Neural cell (in vitro differentiated cells): ENCODE measurements at regions not wholly inside any gene's neighbourhood (a gene's known extent, or its start where the extent isn't known, plus 50 kb on each side); places are given as distances from the start of the nearest gene placed in this dataset.

Experiments
- H2AFZ ChIP-seq: fragments of 200-600, 300-800 bp; sonication (generic), shearing (Covaris generic); 2 replicates; pipeline ENCODE4 v1.6.0; 2014; ENCODE audit warnings: low read depth, mild to moderate bottlenecking, antibody characterized with exemption, low read length, moderate library complexity
- H3F3A ChIP-seq: fragments of 200-600 bp; shearing (Covaris generic); 2 replicates; pipeline ENCODE4 v1.6.1; 2016; ENCODE audit warnings: mild to moderate bottlenecking, moderate library complexity, mixed read lengths, antibody characterized with exemption, low read length; ENCODE audit not compliant: insufficient read depth, poor library complexity, severe bottlenecking
- H3K27ac ChIP-seq: fragments of 200-600, 300-800 bp; sonication (generic), shearing (Covaris generic); 2 replicates; pipeline ENCODE4 v1.5.1; 2014; ENCODE audit warnings: mild to moderate bottlenecking, low read length, moderate library complexity
- H3K27me3 ChIP-seq: fragments of 300-800, 200-600 bp; sonication (generic), shearing (Covaris generic); 2 replicates; pipeline ENCODE4 v1.6.0; 2014; ENCODE audit warnings: mild to moderate bottlenecking, low read depth, low read length, moderate library complexity; ENCODE audit not compliant: insufficient read depth
- H3K36me3 ChIP-seq: fragments of 300-800, 200-600 bp; sonication (generic), shearing (Covaris generic); 2 replicates; pipeline ENCODE4 v1.5.1; 2014; ENCODE audit warnings: mild to moderate bottlenecking, antibody characterized with exemption, low read length, moderate library complexity; ENCODE audit not compliant: insufficient read depth
- H3K4me2 ChIP-seq: fragments of 300-800, 200-600 bp; sonication (generic), shearing (Covaris generic); 2 replicates; pipeline ENCODE4 v1.6.0; 2014; ENCODE audit warnings: mild to moderate bottlenecking, low read length
- H3K4me3 ChIP-seq: fragments of 300-800, 200-600 bp; sonication (generic), shearing (Covaris generic); 2 replicates; pipeline ENCODE4 v1.5.1; 2014; ENCODE audit warnings: mild to moderate bottlenecking, low read length, moderate library complexity
- H3K79me2 ChIP-seq: fragments of 200-600 bp; shearing (Covaris generic); replicated peaks from 2 replicates; pipeline ENCODE4 v1.6.0; 2014; ENCODE audit warnings: mild to moderate bottlenecking, low read length, moderate library complexity; ENCODE audit not compliant: insufficient read depth
- H3K9ac ChIP-seq: fragments of 300-800, 200-600 bp; sonication (generic), shearing (Covaris generic); 2 replicates; pipeline ENCODE4 v1.6.1; 2016; ENCODE audit warnings: mild to moderate bottlenecking, low read length, mixed read lengths
- H3K9me2 ChIP-seq: fragments of 200-600 bp; shearing (Covaris generic); 2 replicates; pipeline ENCODE4 v1.6.1; 2016; ENCODE audit warnings: mild to moderate bottlenecking, low read length, mixed read lengths; ENCODE audit not compliant: insufficient read depth
- H3K9me3 ChIP-seq: fragments of 200-600, 300-800 bp; sonication (generic), shearing (Covaris generic); 2 replicates; pipeline ENCODE4 v1.6.1; 2016; ENCODE audit warnings: mild to moderate bottlenecking, mixed run types, low read length, moderate library complexity, mixed read lengths
- H4K20me1 ChIP-seq: fragments of 200-600 bp; shearing (Covaris generic); 2 replicates; pipeline ENCODE4 v1.6.1; 2016; ENCODE audit warnings: mild to moderate bottlenecking, mixed run types; ENCODE audit not compliant: insufficient read depth
- EP300 ChIP-seq: fragments of 450-650 bp; conservative IDR thresholded peaks from 2 replicates; pipeline ENCODE4 v1.6.1; 2014; ENCODE audit warnings: antibody characterized with exemption, mild to moderate bottlenecking, moderate library complexity; ENCODE audit not compliant: poor library complexity, severe bottlenecking
- EZH2 ChIP-seq: fragments of 200-600, 300-800 bp; shearing (Covaris generic), sonication (generic); IDR thresholded peaks from 2 replicates; pipeline ENCODE4 v1.6.1; 2014; ENCODE audit warnings: antibody characterized with exemption, low read length, borderline replicate concordance, mild to moderate bottlenecking; ENCODE audit not compliant: insufficient read depth, poor library complexity, severe bottlenecking
- MXI1 ChIP-seq: fragments of 450-650 bp; conservative IDR thresholded peaks from 2 replicates; pipeline ENCODE4 v1.6.1; 2014; ENCODE audit warnings: antibody characterized with exemption, mild to moderate bottlenecking; ENCODE audit not compliant: poor library complexity, severe bottlenecking
- POLR2AphosphoS5 ChIP-seq: IDR thresholded peaks from 2 replicates; pipeline ENCODE4 v1.6.1; 2012
- RAD21 ChIP-seq: fragments of 450-650 bp; conservative IDR thresholded peaks from 2 replicates; pipeline ENCODE4 v1.6.1; 2014; ENCODE audit warnings: antibody characterized with exemption, mild to moderate bottlenecking, moderate library complexity
- SMC3 ChIP-seq: fragments of 450-650 bp; conservative IDR thresholded peaks from 2 replicates; pipeline ENCODE4 v1.6.1; 2014; ENCODE audit warnings: antibody characterized with exemption, mild to moderate bottlenecking, moderate library complexity; ENCODE audit not compliant: poor library complexity
- TAF1 ChIP-seq: IDR thresholded peaks from 2 replicates; pipeline ENCODE4 v1.6.1; 2012; ENCODE audit warnings: low read depth
- TF ChIP-seq, protein P1 (sequence below): IDR thresholded peaks from 2 replicates; pipeline ENCODE4 v1.6.1; 2012; ENCODE audit warnings: borderline replicate concordance
- TF ChIP-seq, protein P2 (sequence below): fragments of 450-650 bp; IDR thresholded peaks from 2 replicates; pipeline ENCODE4 v1.5.1; 2014; ENCODE audit warnings: antibody characterized with exemption, mild to moderate bottlenecking, moderate library complexity; ENCODE audit not compliant: poor library complexity, severe bottlenecking

DNA sequence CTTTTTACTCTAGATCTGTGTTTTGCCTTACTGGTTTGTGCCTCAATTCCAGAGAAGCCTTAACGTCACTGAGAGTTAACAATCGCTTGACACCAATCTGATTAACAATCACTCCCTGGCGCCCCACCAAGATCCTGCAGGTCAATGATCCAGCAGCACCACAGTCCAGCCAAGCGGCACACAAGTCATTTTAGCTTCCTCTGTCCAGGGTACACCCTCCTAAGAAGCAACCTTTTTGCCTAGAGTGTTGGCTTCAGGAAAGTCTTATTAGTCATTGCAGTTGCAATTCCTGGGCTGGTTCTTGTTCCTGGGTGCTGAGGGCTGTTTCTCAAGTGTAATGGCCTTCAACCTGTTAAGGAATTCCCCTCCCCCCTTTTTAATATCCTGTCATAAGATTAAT, 323.0 kb upstream of the USP25 start:
- no peak overlapping the region for H2AFZ ChIP-seq
- H3K4me3 ChIP-seq: no peak overlapping the region
- no peaks in the 10 kb centered on the region for H3K27me3 ChIP-seq
- no peak overlapping the region for H3K4me2 ChIP-seq
- H3K9ac ChIP-seq: no peak overlapping the region
- H3K36me3 ChIP-seq: no peaks in the 10 kb centered on the region
- no peaks in the 10 kb centered on the region for H3F3A ChIP-seq
- no peak overlapping the region for H3K27ac ChIP-seq
- H3K9me2 ChIP-seq: no peaks in the 10 kb centered on the region
- H4K20me1 ChIP-seq: no peaks in the 10 kb centered on the region
- TF ChIP-seq EP300: no peak
- no peak for TF ChIP-seq MXI1
- TF ChIP-seq RAD21: no peak
- no peak for TF ChIP-seq POLR2AphosphoS5
- TF ChIP-seq, protein P1, sequence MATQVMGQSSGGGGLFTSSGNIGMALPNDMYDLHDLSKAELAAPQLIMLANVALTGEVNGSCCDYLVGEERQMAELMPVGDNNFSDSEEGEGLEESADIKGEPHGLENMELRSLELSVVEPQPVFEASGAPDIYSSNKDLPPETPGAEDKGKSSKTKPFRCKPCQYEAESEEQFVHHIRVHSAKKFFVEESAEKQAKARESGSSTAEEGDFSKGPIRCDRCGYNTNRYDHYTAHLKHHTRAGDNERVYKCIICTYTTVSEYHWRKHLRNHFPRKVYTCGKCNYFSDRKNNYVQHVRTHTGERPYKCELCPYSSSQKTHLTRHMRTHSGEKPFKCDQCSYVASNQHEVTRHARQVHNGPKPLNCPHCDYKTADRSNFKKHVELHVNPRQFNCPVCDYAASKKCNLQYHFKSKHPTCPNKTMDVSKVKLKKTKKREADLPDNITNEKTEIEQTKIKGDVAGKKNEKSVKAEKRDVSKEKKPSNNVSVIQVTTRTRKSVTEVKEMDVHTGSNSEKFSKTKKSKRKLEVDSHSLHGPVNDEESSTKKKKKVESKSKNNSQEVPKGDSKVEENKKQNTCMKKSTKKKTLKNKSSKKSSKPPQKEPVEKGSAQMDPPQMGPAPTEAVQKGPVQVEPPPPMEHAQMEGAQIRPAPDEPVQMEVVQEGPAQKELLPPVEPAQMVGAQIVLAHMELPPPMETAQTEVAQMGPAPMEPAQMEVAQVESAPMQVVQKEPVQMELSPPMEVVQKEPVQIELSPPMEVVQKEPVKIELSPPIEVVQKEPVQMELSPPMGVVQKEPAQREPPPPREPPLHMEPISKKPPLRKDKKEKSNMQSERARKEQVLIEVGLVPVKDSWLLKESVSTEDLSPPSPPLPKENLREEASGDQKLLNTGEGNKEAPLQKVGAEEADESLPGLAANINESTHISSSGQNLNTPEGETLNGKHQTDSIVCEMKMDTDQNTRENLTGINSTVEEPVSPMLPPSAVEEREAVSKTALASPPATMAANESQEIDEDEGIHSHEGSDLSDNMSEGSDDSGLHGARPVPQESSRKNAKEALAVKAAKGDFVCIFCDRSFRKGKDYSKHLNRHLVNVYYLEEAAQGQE: no peak
- TF ChIP-seq EZH2: no peak
- no peak for TF ChIP-seq SMC3
- TF ChIP-seq, protein P2, sequence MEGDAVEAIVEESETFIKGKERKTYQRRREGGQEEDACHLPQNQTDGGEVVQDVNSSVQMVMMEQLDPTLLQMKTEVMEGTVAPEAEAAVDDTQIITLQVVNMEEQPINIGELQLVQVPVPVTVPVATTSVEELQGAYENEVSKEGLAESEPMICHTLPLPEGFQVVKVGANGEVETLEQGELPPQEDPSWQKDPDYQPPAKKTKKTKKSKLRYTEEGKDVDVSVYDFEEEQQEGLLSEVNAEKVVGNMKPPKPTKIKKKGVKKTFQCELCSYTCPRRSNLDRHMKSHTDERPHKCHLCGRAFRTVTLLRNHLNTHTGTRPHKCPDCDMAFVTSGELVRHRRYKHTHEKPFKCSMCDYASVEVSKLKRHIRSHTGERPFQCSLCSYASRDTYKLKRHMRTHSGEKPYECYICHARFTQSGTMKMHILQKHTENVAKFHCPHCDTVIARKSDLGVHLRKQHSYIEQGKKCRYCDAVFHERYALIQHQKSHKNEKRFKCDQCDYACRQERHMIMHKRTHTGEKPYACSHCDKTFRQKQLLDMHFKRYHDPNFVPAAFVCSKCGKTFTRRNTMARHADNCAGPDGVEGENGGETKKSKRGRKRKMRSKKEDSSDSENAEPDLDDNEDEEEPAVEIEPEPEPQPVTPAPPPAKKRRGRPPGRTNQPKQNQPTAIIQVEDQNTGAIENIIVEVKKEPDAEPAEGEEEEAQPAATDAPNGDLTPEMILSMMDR: no peak
- TF ChIP-seq TAF1: no peak
- H3K79me2 ChIP-seq: no peaks in the 10 kb centered on the region
- H3K9me3 ChIP-seq: no peaks in the 10 kb centered on the region

DNA sequence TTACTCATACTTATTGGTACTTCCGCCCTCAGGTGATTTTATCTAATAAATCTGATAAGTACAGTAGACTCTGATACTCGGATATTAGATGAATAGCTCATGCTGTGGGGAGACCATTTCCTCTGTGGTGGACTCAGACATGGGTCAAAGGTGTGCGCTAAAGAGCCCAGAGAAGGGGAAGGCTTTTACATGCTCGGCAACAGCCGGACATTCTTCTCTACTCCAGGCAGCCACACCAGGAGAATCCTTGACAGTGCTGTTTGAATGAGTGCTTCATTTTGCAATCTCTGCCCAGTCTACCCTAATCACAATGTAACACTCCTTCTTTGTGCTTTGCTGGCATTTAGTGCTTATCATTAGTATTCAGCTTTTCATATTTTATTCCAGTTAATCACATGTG, 322.2 kb upstream of the USP25 start:
- no peak for TF ChIP-seq TAF1
- TF ChIP-seq, protein P2: no peak
- TF ChIP-seq RAD21: no peak
- no peak for TF ChIP-seq POLR2AphosphoS5
- no peak for TF ChIP-seq EZH2
- no peak for TF ChIP-seq EP300
- TF ChIP-seq, protein P1: no peak
- no peak overlapping the region for H2AFZ ChIP-seq
- H4K20me1 ChIP-seq: no peaks in the 10 kb centered on the region
- no peaks in the 10 kb centered on the region for H3K9me2 ChIP-seq
- no peaks in the 10 kb centered on the region for H3F3A ChIP-seq
- no peak overlapping the region for H3K4me2 ChIP-seq
- H3K36me3 ChIP-seq: no peaks in the 10 kb centered on the region
- no peak overlapping the region for H3K9ac ChIP-seq
- no peaks in the 10 kb centered on the region for H3K9me3 ChIP-seq
- no peaks in the 10 kb centered on the region for H3K79me2 ChIP-seq
- H3K27me3 ChIP-seq: no peaks in the 10 kb centered on the region
- no peak overlapping the region for H3K27ac ChIP-seq
- no peak overlapping the region for H3K4me3 ChIP-seq
